Skin of body (tissue), 1 donor: ENCODE measurements at regions not wholly inside any gene's neighbourhood (a gene's known extent, or its start where the extent isn't known, plus 50 kb on each side); places are given as distances from the start of the nearest gene placed in this dataset.
A peak's percentile ranks its signal among the peaks of the same experiment; 100 is the strongest.

Experiments
- DNase-seq: peaks from one replicate; lab custom pipeline; 2025; lab: John Stamatoyannopoulos, UW

DNA sequence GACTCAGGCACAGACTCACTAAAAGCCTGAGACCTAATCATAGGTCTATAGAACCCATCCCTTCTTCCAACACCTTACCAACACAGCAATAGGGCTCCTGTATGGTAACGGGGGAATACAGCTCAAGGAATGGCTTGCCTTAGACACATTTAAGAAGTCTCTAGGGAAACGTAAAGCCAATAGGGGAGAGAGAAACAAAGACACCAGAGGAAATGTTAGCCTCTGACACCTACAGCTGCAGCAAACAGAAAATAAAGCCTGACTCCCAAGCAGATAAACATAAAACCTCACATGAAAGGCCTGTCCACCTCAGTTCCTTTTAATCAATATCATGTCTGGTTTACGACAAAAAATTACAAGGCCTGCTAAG is 51.1 kb upstream of the NCOA1 start:
- DNase-seq = no peak

DNA sequence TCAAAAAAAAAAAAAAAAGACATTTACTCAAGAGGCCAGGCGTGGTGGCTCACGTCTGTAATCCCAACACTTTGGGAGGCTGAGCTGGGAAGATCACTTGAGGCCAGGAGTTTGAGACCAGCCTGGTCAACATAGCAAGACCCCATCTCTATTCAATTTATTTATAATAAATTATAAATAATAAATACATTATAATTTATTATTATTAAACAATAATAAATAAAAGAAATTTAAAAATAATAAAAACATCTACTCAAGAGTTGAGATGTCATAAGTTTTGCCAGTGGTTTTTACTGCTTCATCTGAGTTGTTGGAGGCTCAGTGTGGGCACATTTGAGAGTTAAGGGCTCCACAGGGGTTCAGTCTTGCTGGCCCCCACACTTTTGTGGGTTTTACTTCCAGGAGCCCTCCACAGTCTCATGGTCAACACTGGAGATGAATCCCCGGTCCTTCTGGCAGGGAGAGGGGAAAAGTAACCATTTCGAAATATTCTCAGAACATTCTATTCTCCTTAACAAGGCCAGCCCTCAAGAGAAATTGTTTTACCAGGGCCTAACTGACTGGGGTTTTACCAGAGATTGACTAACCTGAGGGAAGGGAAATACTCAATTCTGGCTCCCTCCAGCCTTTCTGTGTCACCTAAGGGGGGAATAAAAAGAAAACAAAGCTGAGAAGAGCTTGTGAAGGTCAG is 51.6 kb upstream of the NCOA1 start:
- DNase-seq = no peak

DNA sequence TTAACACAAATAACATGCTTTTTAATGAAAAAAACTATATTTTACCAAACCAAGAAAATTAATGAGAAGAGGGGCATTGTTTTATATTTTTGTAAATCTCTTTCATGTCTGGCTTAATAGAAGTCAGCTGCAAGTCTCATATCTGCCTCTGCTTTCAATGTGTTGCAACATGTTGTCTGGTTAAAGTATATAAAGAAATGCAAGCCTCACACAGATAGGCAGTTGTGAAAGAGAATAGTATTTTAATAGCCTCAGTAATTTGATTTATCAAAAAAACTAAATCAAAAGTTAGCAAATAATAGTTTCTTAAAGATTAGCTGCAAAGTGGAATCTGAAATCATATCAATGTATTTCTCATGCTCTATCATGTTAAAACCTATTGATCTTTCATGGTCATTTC is 52.9 kb upstream of the NCOA1 start:
- peak; percentile 21 for DNase-seq

- peak; percentile 94 for DNase-seq
Observed at GRCh38 chr2:24435391-24436316, 55.4 kb upstream of the NCOA1 start.

DNA sequence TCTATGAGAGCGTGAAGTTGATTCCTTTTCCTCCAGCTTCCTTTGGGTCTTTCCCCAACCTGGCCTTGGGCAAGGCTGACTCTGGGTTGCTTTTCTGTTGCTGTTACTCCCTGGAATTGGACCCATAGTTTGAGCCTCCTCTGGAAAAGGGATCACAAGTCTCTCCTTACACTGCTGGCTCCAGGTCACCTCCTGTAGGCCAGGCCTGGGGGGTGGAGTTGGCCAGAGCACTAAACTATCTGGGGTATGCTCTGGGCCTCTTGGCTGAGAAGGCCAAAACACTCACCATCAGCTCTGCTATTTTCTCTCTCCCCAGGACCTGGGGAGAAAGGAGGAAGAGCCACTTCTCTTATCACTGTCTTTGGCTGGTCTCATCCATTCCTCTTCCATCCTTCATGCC is 56.5 kb upstream of the NCOA1 start:
- peak; percentile 18 for DNase-seq

DNA sequence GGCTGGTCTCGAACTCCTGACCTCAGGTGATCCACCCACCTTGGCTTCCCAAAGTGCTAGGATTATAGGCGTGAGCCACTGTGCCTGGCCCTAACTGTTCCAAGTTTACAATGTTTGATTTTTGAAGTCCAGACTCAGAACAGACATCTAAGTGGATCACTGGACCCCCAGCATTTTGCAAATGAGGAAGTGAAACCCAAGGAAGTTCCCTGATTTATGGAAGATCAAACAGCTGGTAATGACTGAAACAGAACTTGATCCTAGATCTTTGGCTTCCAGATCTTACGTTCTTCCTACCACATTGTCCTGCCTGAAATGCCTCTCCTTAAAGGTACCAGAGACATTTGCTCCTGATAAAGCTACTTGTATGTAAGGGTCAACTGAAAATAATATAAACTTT is 58.3 kb upstream of the NCOA1 start:
- no peak for DNase-seq

DNA sequence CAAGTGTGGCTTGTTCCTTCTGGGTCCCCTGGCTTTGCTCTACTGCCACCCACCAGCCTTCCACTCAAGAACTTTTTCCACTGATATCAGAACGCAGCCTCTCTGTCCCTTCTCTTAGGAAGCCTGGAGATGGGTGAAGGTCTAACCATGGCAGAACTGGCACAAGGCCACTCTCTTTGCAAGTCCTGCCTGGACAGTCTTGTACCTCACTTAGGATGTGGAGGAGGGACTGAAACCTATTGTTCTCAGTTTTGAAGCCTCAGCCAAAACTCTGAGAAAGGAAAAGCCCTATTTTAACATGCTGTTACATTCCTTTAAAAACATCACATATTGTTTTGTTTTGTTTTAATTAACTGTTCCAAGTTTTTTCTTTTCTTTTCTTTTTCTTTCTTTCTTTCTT is 58.9 kb upstream of the NCOA1 start:
- peak; percentile 48 for DNase-seq

GRCh38 chr2:24429197-24430074 is 61.6 kb upstream of the NCOA1 start:
- peak; percentile 72 for DNase-seq

- DNase-seq = no peak
Observed at GRCh38 chr2:24424387-24424786, 64.1 kb upstream of the ITSN2 start.

DNA sequence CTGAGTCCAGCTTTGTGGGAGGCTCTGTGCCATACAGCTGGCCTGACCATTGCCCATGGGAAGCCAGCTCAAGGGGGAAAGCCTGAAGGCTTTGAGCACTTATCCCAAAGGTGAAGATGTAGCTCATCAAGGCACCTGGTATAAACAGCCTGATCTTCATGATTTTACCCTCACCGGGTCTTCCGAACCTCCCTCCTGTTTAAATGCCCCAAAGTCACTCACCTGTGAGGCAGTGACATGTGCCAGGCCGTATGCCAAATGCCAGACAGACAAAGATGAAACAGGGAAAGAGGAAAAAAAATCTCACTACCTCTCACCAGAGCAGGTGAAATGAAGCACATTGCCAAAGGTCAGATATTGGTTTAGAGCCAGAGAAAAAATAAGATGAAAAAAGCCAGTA is 62.8 kb upstream of the ITSN2 start:
- no peak for DNase-seq

- DNase-seq = peak; percentile 15
Observed at GRCh38 chr2:24421668-24422067, 61.3 kb upstream of the ITSN2 start.

GRCh38 chr2:24420373-24420772 is 60.0 kb upstream of the ITSN2 start:
- DNase-seq = no peak

GRCh38 chr2:24418166-24418841 is 58.0 kb upstream of the ITSN2 start:
- no peak for DNase-seq

GRCh38 chr2:24412812-24413211 is 52.5 kb upstream of the ITSN2 start:
- no peak for DNase-seq

DNA sequence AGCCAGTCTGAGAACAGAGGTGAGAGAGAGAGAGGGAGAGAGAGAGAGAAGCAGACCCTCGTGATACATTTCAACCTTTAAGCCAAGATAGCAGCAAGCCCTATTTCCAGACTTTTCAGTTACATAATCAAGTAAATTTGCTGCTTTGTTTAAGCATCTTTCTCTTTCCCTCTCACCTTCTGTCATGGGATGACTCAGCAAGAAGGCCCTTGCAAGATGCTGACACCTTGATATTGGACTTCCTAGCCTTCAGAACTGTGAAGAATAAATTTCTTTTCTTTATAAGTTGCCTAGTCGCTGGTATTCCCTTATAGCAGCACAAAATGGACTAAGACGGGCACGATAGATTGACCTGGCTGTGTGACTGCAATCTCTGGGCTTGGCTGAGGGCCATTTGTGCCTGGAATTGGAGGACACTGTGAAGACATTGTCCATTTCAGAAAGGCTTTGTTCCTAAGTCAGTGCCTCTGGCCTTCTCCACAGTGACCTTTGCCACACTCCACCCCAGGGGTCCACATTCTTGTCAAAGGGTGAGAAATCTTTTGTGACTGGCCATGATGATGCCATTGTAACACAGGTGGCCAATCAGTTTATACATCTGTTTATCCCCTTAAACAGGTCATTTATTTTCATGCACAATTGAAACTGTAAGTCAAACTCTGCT is 51.3 kb upstream of the ITSN2 start:
- DNase-seq = no peak

DNA sequence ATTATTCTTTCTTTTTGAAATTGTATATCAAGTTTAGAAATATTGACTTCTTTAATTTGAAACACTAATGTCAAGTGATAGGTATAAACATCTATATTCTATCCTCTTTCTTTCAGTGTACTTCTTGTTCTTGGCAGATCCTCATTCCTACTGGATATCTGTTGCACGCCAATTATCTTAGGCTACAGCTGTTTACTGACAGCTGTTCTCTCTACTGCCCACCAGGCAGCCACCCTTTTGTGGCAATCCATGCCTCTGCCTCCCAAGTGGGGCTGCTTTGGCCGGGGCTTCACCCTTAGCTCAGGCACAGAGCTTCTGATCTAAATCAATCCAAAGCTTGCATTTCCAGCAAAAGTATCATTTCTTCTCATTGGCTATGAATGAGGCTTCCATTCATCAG is 50.6 kb upstream of the ITSN2 start:
- no peak for DNase-seq

DNA sequence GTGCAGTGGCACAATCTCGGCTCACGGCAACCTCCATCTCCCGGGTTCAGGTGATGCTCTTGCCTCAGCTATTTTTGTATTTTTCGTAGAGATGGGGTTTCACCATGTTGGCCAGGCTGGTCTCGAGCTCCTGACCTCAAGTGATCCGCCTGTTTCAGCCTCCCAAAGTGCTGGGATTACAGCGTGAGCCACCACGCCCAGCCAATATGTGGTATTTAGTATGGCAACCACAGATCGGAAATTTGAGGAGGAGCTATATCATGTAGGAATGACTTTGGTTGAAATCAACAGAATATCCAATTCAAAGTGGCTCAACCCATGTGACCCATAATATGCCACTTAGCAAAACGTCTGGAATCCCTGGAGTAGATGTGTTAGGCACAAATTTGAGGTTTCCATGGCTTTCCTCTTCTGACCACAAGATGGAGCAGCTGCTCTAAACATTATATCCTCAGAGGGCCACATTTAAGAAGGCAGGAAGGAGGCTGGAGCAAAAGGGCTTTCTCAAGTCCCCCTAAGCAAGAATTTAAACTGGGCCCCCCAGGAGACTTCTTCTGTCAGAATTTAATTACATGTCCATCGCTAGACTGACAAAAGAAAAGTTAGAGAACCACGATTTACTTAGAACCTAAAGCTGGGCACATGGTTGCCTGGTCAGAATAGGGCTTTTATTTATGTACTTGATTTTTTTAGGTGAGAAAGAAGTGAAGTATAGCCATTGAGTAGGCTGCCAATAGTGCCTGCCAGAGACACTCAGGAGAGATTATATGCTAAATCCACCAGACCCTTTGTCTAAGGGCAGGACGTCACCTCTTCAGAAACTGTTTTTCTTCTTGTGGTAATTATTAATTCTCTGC is 49.6 kb upstream of the ITSN2 start:
- DNase-seq = peak; percentile 78
